Non-pigmented ciliary epithelial cell (primary cell): ENCODE measurements at regions not wholly inside any gene's neighbourhood (a gene's known extent, or its start where the extent isn't known, plus 50 kb on each side); places are given as distances from the start of the nearest gene placed in this dataset.
"Not testable (repeated sequence)": the region's sequence is repeated elsewhere in the genome, so short reads cannot be mapped to it uniquely, and the experiment has no call there.

Experiments used
- DNase-seq: peaks from one replicate; pipeline ENCODE4 v3.0.0-alpha.2; 2010; ENCODE audit warnings: low read depth

DNA sequence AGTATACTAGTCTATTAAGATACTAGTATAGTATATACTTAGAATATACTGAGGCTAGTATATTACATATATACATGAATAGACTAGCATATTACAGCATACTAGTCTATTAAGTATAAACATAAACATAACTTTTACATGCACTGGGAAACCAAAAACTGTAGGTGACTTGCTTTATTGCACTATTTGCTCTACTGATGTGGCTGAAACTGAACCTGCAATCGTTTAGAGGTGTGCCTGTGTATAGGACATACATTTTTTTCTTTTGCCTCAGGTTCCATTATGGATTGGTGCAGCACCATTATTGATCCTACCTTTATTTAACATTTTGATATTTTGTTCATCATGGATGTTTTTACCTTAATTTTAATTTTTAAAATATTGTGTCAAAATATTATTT is 143.2 kb upstream of the RGS6 start:
- no peak for DNase-seq

DNA sequence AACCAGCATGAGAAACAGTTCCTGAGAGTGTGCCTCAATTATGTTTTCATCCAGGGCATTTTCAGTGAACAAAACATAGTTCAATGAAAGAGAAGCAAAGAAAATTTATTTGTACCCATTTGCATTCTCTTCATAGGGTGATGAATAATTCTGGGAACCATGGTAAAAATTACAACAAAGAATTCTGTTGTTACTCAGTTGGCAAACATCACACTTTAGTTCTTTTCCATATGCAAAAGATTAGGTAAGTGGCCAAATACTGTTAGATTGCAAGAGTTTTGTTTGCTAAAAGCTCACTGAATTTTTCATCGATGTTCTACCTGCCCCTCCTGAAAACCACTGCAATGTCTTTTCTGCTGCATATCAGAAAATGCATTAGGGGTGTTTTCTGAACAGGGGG is 132.4 kb upstream of the RGS6 start:
- no peak for DNase-seq

DNA sequence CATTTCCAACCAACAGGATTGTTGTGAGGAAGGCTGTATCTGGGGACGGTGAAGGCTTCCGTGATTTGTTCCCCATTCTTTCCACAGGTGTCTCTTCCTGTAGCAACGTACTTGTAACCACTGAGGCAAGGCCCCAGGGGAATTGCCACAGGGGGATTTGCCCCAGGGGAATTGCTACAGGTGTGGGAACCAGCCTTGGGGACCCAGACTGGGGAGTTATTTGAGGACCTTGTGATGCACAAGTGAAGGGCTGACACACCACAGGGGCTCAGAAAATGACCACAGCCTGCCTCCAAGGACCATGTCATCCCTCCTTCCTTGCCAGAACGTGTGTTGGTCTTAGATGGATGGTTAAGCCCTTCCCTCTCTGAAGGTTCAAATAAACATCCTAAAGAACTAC is 131.4 kb upstream of the RGS6 start:
- no peak for DNase-seq

DNA sequence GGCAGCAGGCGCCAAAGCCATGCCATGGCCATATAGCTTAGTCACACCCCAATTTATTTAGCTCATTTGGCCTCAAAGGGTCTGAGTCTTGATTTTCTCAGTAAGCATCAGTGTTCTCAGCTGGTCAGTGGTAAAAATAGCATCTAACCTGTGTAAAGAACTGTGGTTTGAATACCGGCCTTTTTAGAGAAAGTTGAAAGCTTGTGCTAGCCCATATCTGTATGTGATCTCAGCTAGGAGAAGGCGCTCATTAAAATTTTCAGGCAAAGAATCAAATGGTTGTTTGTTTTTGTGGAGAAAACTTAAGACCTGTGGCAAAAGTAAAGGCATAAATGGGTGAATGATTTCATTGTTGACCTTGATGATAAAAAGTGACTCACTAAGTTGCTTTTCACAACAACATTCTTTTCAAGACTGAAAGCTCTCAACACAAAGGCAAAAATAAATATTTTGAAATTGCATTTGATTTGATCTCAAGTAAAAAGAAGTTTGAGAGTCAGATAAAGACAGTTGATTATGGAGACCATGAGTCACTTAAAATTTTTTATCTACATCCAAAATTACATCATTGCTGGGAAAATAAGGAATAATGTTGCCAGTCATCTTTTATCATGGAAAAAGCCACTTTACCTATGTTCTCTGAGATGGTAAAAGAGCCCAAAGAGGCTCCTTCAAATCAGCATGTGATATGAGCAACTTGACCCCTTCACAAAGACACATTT is 128.5 kb upstream of the RGS6 start:
- DNase-seq: peak; percentile 35

DNA sequence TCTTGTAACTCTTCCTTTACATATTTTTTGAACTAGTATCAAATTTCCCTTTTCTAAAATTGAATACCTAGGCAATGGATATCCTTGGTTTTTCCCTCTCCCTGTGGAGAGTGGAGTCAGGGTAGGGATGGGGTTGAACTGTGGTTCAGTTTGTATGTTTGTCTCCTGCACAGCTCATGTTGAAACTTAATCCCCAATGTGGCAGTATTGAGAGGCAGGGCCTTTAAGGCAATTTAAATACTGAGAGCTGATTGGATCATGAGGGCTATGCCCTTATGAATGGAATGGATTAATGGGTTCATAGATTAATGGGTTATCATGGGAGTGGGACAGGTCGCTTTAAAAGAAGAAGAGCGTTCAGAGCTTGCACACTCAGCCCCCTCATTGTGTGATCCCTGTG is 127.2 kb upstream of the RGS6 start:
- no peak for DNase-seq

DNA sequence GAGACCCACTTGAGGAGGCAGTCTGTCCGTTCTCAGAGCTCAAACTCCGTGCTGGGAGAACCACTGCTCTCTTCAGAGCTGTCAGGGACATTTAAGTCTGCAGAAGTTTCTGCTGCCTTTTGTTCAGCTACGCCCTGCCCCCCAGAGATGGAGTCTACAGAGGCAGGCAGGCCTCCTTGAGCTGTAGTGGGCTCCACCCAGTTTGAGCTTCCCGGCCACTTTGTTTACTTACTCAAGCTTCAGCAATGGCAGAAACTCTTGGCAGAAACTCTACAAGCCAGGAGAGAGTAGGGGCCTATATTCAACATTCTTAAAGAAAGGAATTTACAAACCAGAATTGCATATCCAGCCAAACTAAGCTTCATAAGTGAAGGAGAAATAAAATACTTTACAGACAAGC is 125.2 kb upstream of the RGS6 start:
- not testable (repeated sequence) for DNase-seq

DNA sequence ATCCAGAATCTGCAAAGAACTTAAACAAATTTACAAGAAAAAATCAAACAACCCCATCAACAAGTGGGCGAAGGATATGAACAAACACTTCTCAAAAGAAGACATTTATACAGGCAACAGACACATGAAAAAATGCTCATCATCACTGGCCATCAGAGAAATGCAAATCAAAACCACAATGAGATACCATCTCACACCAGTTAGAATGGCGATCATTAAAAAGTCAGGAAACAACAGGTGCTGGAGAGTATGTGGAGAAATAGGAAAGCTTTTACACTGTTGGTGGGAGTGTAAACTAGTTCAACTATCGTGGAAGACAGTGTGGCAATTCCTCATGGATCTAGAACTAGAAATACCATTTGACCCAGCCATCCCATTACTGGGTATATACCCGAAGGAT is 121.4 kb upstream of the RGS6 start:
- DNase-seq: not testable (repeated sequence)

DNA sequence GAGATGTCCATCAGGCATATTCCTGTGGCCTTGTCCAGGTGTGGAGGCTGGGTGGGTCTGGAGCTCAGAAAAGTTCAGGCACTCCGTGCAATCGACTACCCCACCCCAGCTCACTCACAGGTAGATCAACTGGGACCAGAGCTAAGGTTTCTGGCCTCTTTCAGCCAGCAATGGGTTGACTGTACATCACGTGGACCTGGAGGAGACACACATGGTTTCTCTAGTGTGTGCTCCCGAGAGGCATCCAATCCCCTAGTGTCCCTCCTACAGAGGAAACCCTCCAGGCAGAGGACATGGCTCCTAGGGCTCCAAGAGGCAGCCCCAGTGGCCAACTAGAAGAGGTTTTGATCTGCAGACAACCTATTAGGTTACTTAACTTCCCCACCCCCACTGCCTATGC is 119.5 kb upstream of the RGS6 start:
- no peak for DNase-seq

DNA sequence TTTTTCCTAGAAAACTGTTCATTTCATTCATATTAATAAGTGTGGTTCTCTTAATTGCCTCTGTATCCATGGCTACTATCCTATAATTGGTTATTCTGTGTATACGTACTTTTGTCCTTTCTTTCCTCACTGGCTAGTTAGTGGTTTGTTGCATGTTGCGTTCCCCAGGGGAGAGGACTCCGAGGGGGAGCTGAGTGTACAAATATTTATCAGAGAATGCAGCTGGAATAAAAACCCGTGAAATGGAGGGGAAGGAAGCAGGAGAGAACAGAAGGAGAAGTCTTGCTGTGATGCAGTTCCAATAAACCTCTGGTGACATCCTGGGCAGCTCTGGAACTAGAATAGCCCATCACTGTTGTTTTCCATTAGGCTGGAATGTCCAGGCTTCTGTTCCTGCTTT is 117.1 kb upstream of the RGS6 start:
- no peak for DNase-seq

DNA sequence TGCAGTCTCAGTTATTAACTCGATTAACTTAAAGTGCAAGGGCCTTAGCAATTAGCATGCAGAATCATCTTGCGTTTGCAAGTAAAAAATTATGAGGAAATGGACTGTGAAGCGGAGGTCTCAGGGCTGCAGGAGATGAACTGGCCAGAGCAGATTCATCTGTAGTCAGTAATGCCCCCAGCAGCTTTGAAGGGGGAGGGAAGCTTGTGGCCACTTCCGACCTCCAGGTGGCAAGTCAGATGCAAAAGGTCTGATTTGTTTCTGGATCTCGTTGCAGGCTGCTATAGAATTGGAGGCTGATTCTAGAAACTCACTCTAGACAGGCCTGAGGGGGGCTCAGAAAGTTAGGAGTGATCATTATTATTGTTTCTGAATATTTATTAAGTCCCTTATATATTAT is 107.4 kb upstream of the RGS6 start:
- DNase-seq: no peak

DNA sequence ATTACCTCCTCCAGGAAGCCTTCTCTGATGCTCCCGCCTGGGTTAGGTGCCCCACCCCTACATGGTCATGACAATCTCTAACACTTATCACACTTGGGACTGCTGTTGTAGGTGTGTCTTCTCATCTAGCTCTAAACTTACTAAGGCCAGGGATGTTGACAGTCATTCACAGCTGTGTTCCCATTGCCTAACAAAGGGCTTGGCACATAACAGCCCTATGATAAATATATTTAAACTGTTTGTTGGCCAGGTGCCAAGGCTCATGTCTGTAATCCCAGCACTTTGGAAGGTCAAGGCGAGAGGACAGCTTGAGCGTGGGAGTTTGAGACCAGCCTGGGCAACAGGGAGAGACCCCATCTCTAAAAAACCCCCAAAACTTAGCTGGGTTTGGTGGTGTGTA is 98.8 kb upstream of the RGS6 start:
- no peak for DNase-seq

DNA sequence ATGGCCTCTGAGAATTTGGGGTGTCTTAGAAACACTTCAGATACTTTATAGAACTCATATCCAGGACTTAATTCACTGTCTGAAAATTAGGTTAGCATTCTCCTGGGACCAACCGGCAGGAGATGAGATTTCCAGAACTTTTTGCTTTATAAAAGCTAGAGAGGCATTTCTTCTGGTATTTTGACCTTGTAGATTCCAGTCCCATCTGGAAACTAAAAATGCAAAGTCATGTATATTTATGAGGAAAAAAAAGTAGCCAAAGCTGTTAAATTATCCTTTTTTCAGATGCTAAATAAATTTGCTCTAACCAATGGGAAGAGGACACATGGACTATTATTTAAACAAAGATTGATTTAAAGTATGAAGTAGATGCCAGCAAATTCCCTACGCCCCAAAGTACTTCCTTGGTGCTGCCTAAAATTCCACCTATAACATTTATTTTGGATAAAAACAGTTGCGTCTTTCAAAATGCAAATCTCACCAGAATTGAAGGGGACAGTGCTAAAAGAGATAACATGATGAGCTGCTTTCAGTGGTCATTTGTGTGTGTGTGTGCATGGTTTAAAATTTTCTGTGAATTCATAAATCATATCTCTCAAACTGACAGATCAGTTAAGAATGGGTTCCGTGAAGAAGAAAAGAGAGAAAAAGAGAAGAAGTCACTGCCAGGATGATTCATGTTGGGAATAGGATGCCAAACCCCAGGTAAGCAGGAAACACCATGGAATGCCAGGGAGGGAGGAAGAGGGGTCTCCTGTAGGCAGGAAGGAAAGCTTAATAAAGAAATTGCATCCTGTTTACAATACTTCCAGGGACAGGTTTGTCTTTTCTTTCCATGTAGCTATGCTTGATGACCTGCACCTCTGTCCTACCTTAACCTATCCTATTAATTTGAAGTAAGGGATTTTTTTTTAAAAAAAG is 97.7 kb upstream of the RGS6 start:
- DNase-seq: no peak

DNA sequence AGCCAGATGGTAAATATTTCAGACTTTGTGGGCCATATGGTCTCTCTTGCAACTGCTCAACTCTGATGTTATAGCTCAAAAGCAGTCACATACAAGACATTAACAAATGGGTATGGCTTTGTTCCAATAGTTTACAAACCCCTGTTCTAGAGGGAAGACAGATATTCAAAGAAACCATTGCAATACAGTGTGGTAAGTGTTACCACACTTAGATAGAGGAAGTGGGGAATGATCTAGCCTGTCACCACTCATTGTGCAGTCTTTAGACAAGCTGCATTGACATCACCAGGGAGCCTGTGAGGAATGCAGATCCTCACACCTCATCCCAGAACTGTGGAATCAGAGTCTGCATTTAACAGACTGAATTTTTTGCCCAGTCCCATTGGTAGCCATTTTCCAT is 80.0 kb upstream of the RGS6 start:
- DNase-seq: no peak

DNA sequence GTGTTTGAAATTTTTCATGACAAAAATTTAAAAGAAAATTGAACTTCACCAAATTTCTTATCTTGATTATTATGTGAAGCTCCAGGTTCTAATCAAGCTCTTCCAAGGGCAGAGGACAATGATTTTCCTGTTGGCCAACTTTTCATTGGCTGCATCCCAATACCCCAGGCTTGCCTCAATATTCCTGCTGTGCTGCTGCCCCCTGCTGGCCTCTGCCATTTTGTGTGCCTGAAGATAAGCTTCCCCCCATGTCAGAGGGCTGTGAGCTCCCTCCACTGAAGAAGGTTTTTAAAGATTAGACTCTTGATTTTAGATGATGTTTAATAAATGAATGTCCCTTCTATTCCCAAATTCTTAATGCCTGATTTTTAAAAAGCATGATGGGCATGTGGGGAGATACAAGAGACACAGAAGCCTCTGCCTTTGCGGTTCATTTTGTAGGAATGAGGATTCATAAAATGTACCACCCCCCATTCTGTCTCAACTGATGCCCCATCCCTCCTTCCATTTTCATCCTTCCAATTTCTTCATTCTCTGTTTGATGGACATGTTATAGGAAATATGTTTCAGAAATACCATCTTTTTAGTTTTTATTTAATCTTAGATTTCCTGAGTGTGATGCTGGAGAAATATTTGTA is 76.7 kb upstream of the RGS6 start:
- DNase-seq: peak; percentile 27

DNA sequence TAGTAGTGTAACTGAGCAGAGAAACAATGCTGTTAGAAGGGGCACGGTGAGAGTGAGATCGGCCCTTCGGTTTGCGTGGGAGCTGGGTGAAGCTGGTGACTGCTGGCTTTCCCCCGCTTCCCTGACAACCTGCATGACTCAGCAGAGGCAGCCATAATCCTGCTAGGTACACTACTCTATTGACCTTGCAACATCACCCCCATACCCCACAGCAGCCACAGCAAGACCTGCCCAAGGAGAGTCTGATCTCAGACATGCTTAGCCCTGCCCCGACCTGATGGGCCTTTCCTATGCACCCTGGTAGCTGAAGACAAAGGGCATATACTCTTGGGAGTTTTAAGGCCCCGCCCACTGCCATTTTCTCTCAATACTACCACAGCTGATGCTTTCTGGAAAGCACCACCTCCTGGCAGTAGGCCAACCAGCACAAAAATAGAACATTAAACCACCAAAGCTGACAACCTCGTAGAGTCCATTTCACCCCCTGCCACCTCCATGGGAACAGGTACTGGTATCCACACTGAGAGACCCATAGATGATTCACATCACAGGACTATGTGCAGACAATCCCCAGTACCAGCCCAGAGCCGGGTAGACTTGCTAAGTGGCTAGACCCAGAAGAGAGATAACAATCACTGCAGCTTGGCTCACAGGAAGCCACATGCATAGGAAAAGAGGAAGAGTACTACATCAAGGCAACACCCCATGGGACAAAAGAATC is 75.9 kb upstream of the RGS6 start:
- DNase-seq: no peak

DNA sequence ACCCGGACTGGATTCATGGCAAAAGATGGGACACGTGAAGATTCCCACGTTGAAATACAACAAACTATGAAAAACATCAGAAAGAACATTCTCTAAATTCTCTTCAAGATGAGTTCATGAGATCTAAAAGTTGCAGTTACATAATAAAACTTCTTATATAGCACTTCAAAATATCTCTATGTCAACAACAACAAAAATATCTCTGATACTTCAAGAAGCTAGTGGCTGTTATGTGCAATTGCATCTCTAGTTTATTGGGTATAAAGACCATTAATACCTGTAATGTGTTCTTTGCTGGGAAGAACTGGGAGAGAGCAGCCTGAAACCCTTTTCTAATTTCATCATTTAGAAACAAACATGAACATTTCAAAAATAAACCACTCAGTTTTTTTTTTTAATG is 69.2 kb upstream of the RGS6 start:
- no peak for DNase-seq

DNA sequence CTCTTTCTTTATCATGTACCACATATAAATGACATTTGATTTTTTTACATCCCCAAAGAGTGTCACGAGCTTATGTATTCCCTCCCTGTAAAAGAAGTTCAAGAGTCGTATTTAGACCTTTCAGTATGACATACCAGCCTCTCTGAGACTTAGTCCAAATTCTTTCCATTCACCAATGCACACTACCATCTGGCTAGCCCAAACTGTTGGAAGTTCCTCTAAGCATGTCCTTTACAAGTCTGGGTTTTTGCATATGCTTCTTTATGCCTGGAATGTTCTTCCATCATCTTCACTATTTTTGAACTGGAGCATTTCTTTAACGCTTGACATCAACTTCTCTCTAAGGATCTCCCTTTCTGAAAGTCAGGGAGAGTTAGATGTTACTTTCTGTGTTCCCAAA is 68.5 kb upstream of the RGS6 start:
- DNase-seq: no peak
